OCI-LY1 (cell line): ENCODE measurements at regions not wholly inside any gene's neighbourhood (a gene's known extent, or its start where the extent isn't known, plus 50 kb on each side); places are given as distances from the start of the nearest gene placed in this dataset.

Source experiments
- H2AFZ ChIP-seq: fragments of 200-600 bp; sonication (generic), shearing (Covaris generic); 2 replicates; pipeline ENCODE4 v1.6.0; 2014; ENCODE audit warnings: antibody characterized with exemption, mild to moderate bottlenecking, low read length
- H3F3A ChIP-seq: fragments of 200-600 bp; sonication (generic), shearing (Covaris generic); 2 replicates; pipeline ENCODE4 v1.6.0; 2014; ENCODE audit warnings: mild to moderate bottlenecking, antibody characterized with exemption, low read length, moderate library complexity; ENCODE audit not compliant: insufficient read depth
- H3K27ac ChIP-seq: fragments of 200-600 bp; sonication (generic); 2 replicates; pipeline ENCODE4 v1.5.1; 2014; ENCODE audit warnings: low read length, mixed run types, mild to moderate bottlenecking, low read depth; ENCODE audit not compliant: poor library complexity, severe bottlenecking
- H3K27me3 ChIP-seq: fragments of 200-600 bp; sonication (generic); 2 replicates; pipeline ENCODE4 v1.6.0; 2014; ENCODE audit warnings: antibody characterized with exemption, mild to moderate bottlenecking, low read length, moderate library complexity; ENCODE audit not compliant: insufficient read depth
- H3K36me3 ChIP-seq: fragments of 200-600 bp; sonication (generic); 2 replicates; pipeline ENCODE4 v1.6.1; 2014; ENCODE audit warnings: mild to moderate bottlenecking, antibody characterized with exemption, low read length, moderate library complexity, mixed read lengths; ENCODE audit not compliant: insufficient read depth
- H3K4me1 ChIP-seq: fragments of 200-600 bp; sonication (generic); 2 replicates; pipeline ENCODE4 v1.5.1; 2014; ENCODE audit warnings: mild to moderate bottlenecking, low read length, moderate library complexity; ENCODE audit not compliant: insufficient read depth, severe bottlenecking
- H3K4me2 ChIP-seq: fragments of 200-600 bp; sonication (generic), shearing (Covaris generic); 2 replicates; pipeline ENCODE4 v1.6.1; 2014; ENCODE audit warnings: low read length
- H3K4me3 ChIP-seq: fragments of 200-600 bp; sonication (generic); 2 replicates; pipeline ENCODE4 v1.5.1; 2014; ENCODE audit warnings: low read length, low read depth, mild to moderate bottlenecking, mixed read lengths; ENCODE audit not compliant: poor library complexity, severe bottlenecking
- H3K79me2 ChIP-seq: fragments of 200-600 bp; shearing (Covaris generic); 2 replicates; pipeline ENCODE4 v1.6.1; 2016; ENCODE audit warnings: mixed run types, low read length, mixed read lengths; ENCODE audit not compliant: insufficient read depth
- H3K9ac ChIP-seq: fragments of 200-600 bp; sonication (generic), shearing (Covaris generic); 2 replicates; pipeline ENCODE4 v1.6.1; 2014; ENCODE audit warnings: mild to moderate bottlenecking, low read length, mixed read lengths
- H3K9me2 ChIP-seq: fragments of 200-600 bp; sonication (generic), shearing (Covaris generic); 2 replicates; pipeline ENCODE4 v1.6.1; 2014; ENCODE audit warnings: low read depth, mild to moderate bottlenecking, low read length, mixed read lengths
- H3K9me3 ChIP-seq: fragments of 200-600 bp; shearing (Covaris generic); 2 replicates; pipeline ENCODE4 v1.6.1; 2014; ENCODE audit warnings: low read length, mixed read lengths
- H4K20me1 ChIP-seq: fragments of 200-600 bp; sonication (generic), shearing (Covaris generic); 2 replicates; pipeline ENCODE4 v1.6.0; 2016; ENCODE audit warnings: mild to moderate bottlenecking, low read length; ENCODE audit not compliant: insufficient read depth
- EZH2 ChIP-seq: fragments of 200-600 bp; sonication (generic), shearing (Covaris generic); IDR thresholded peaks from 2 replicates; pipeline ENCODE4 v1.8.0; 2017; ENCODE audit warnings: borderline replicate concordance, mixed run types, mild to moderate bottlenecking, antibody characterized with exemption, low read length, moderate library complexity, mixed read lengths
- TF ChIP-seq, protein P1 (sequence below): fragments of 200-600 bp; sonication (generic), shearing (Covaris generic); IDR thresholded peaks from 2 replicates; pipeline ENCODE4 v1.5.1; 2017; ENCODE audit warnings: mild to moderate bottlenecking, antibody characterized with exemption, low read length, moderate library complexity, mixed read lengths

DNA sequence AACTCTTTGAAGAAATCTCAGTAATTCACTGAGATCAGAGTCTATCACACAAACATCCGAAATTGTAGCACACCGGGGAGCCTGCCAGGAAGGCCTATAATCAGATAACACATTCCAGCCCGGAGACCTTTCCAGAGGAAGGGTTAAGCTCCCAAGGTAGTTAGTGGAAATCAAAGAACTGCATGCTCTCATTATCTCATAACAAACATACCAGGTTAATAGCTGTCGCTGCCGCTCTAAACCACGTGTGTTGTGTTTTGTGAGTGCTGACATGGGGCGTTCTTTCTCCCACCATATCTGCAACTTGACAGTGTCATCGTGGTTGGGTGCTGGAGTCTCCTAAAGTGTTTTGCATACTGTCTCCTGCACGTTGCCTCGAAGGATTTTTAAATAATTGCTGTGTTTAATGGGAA is 120.7 kb upstream of the CARD11 start:
- no peak overlapping the region for H3K9ac ChIP-seq
- no peaks in the 10 kb centered on the region for H3K4me1 ChIP-seq
- no peak overlapping the region for H3K4me2 ChIP-seq
- H3F3A ChIP-seq: no peaks in the 10 kb centered on the region
- no peaks in the 10 kb centered on the region for H3K9me3 ChIP-seq
- H2AFZ ChIP-seq: no peak overlapping the region
- no peaks in the 10 kb centered on the region for H3K36me3 ChIP-seq
- H3K9me2 ChIP-seq: no peaks in the 10 kb centered on the region
- H4K20me1 ChIP-seq: no peaks in the 10 kb centered on the region
- H3K4me3 ChIP-seq: no peak overlapping the region
- H3K27me3 ChIP-seq: no peaks in the 10 kb centered on the region; the same call in 1 of the 2 replicates
- TF ChIP-seq, protein P1, sequence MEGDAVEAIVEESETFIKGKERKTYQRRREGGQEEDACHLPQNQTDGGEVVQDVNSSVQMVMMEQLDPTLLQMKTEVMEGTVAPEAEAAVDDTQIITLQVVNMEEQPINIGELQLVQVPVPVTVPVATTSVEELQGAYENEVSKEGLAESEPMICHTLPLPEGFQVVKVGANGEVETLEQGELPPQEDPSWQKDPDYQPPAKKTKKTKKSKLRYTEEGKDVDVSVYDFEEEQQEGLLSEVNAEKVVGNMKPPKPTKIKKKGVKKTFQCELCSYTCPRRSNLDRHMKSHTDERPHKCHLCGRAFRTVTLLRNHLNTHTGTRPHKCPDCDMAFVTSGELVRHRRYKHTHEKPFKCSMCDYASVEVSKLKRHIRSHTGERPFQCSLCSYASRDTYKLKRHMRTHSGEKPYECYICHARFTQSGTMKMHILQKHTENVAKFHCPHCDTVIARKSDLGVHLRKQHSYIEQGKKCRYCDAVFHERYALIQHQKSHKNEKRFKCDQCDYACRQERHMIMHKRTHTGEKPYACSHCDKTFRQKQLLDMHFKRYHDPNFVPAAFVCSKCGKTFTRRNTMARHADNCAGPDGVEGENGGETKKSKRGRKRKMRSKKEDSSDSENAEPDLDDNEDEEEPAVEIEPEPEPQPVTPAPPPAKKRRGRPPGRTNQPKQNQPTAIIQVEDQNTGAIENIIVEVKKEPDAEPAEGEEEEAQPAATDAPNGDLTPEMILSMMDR: no peak
- H3K27ac ChIP-seq: no peak overlapping the region
- H3K79me2 ChIP-seq: no peaks in the 10 kb centered on the region

DNA sequence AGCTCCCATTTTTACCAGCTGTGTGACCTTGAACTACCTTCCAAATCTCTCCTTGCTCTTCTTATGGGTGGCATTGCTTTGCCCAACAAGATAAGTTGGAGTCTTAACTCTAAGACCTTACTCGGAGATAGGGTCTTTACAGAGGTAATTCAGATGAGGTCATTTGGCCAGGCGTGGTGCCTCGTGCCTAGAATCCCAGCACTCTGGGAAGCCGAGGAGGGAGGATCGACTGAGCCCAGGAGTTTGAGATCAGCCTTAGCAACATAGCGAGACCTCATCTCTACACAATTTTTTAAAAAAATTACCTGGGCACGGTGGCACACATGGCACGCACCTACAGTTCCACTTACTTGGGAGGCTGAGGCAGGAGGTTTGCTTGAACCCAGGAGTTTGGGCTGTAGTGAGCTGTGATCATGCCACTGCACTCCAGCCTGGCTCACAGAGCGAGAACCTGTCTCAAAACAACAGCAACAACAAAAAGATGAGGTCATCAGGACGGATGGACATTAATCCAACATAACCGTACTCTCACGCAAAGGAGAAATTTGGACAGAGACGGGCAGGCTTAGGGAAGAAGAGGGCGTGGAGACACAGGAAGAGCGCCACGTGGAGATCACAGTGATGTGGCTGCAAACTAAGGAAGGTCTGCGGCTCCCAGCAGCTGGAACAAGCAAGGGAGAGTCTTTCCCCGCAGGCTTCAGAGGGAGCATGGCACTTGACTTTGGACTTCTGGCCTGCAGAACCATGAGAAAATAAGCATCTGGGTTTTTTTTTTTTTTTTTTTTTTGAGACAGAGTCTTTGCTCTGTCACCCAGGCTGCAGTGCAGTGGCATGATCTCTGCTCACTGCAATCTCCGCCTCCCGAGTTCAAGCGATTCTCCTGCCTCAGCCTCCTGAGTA is 122.3 kb upstream of the CARD11 start:
- Histone ChIP-seq H4K20me1 (no peaks in the 10 kb centered on the region), H3K9ac (no peak overlapping the region), H3K9me3 (no peaks in the 10 kb centered on the region), H3K4me3 (no peak overlapping the region), H3K36me3 (no peaks in the 10 kb centered on the region), H3K27ac (no peak overlapping the region), H2AFZ (no peak overlapping the region), H3K4me1 (no peaks in the 10 kb centered on the region), H3K9me2 (no peaks in the 10 kb centered on the region), H3K4me2 (no peak overlapping the region), H3K79me2 (no peaks in the 10 kb centered on the region), H3K27me3 (no peaks in the 10 kb centered on the region; the same call in 1 of the 2 replicates), H3F3A (no peaks in the 10 kb centered on the region)
- TF ChIP-seq EZH2: no peak
- TF ChIP-seq, protein P1: no peak

DNA sequence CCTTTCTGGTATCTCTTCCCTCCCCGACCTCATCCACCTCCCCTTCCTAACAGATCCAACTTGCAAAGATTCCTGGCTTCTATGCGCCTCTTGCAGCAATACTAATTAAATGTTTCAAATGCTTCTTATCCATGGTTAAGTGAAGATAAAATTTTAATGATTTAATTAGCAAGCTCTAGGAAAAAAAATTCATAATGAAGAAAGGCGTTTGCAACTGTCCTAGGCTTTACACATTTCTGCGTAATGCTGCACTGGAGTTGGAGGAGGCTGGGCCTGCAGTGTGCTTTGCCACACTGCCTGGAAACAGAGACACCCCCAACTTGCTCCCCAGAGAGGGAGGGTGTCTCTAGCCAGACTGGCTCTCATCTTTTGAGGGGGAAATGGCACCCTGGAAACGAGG is 123.9 kb upstream of the CARD11 start:
- Histone ChIP-seq H3K4me1 (no peaks in the 10 kb centered on the region), H3K36me3 (no peaks in the 10 kb centered on the region), H3F3A (no peaks in the 10 kb centered on the region), H4K20me1 (no peaks in the 10 kb centered on the region), H3K4me2 (no peak overlapping the region), H3K27me3 (peaks cover 4% of the 10 kb centered on the region; the same call in 1 of the 2 replicates), H3K4me3 (no peak overlapping the region), H3K27ac (no peak overlapping the region), H3K9ac (no peak overlapping the region), H3K9me3 (no peaks in the 10 kb centered on the region), H3K79me2 (no peaks in the 10 kb centered on the region), H3K9me2 (no peaks in the 10 kb centered on the region), H2AFZ (no peak overlapping the region)
- TF ChIP-seq, protein P1: no peak
- no peak for TF ChIP-seq EZH2
